H9 (cell line): ENCODE measurements at regions not wholly inside any gene's neighbourhood (a gene's known extent, or its start where the extent isn't known, plus 50 kb on each side); places are given as distances from the start of the nearest gene placed in this dataset.

Experiments used
- DNase-seq: peaks from one replicate; pipeline ENCODE4 v3.0.0-alpha.2; 2017
- H2AFZ ChIP-seq: one replicate; pipeline ENCODE4 v1.6.1; 2013; ENCODE audit warnings: mild to moderate bottlenecking, low read length, control low read depth, moderate library complexity
- H2AK5ac ChIP-seq: 2 replicates; pipeline ENCODE4 v1.6.1; 2013; ENCODE audit warnings: low read length, control low read depth, mixed read lengths; ENCODE audit not compliant: insufficient read length
- H2BK120ac ChIP-seq: one replicate; pipeline ENCODE4 v1.6.1; 2013; ENCODE audit warnings: low read depth, mild to moderate bottlenecking, low read length, control low read depth, inconsistent platforms; ENCODE audit not compliant: poor library complexity, severe bottlenecking
- H2BK12ac ChIP-seq: 2 replicates; pipeline ENCODE4 v1.6.1; 2013; ENCODE audit warnings: low read length, control low read depth, mixed read lengths, low read depth; ENCODE audit not compliant: insufficient read length
- H2BK15ac ChIP-seq: 2 replicates; pipeline ENCODE4 v1.6.1; 2013; ENCODE audit warnings: low read depth, low read length, control low read depth
- H2BK20ac ChIP-seq: one replicate; pipeline ENCODE4 v1.6.1; 2013; ENCODE audit warnings: low read depth, mild to moderate bottlenecking, low read length, control low read depth, inconsistent platforms; ENCODE audit not compliant: poor library complexity, severe bottlenecking
- H2BK5ac ChIP-seq: 2 replicates; pipeline ENCODE4 v1.6.1; 2013; ENCODE audit warnings: low read length, control low read depth, mixed read lengths; ENCODE audit not compliant: insufficient read length
- H3K14ac ChIP-seq: 2 replicates; pipeline ENCODE4 v1.6.1; 2013; ENCODE audit warnings: low read length, control low read depth; ENCODE audit not compliant: insufficient read depth
- H3K18ac ChIP-seq: 2 replicates; pipeline ENCODE4 v1.6.1; 2013; ENCODE audit warnings: low read depth, mild to moderate bottlenecking, mixed read lengths, low read length, control low read depth; ENCODE audit not compliant: insufficient read length
- H3K23ac ChIP-seq: 2 replicates; pipeline ENCODE4 v1.6.1; 2013; ENCODE audit warnings: low read length, control low read depth, mixed read lengths, low read depth; ENCODE audit not compliant: insufficient read length
- H3K23me2 ChIP-seq: 2 replicates; pipeline ENCODE4 v1.6.1; 2013; ENCODE audit warnings: low read depth, mild to moderate bottlenecking, mixed read lengths, low read length, control low read depth; ENCODE audit not compliant: insufficient read length, poor library complexity, severe bottlenecking
- H3K27ac ChIP-seq: 2 replicates; pipeline ENCODE4 v1.5.1; 2013; ENCODE audit warnings: low read length, control low read depth, mixed read lengths, low read depth; ENCODE audit not compliant: insufficient read length
- H3K27me3 ChIP-seq: 2 replicates; pipeline ENCODE4 v1.6.1; 2013; ENCODE audit warnings: low read length, control low read depth, inconsistent platforms; ENCODE audit not compliant: insufficient read depth
- H3K4ac ChIP-seq: 2 replicates; pipeline ENCODE4 v1.6.1; 2013; ENCODE audit warnings: low read depth, mild to moderate bottlenecking, control low read depth, inconsistent platforms, low read length, moderate library complexity
- H3K4me1 ChIP-seq: 2 replicates; pipeline ENCODE4 v1.6.1; 2013; ENCODE audit warnings: low read length, control low read depth, inconsistent platforms; ENCODE audit not compliant: insufficient read depth
- H3K4me2 ChIP-seq: 2 replicates; pipeline ENCODE4 v1.6.1; 2013; ENCODE audit warnings: low read length, control low read depth, mixed read lengths; ENCODE audit not compliant: insufficient read length, insufficient read depth
- H3K56ac ChIP-seq: 2 replicates; pipeline ENCODE4 v1.6.1; 2013; ENCODE audit warnings: low read depth, mild to moderate bottlenecking, mixed read lengths, low read length, control low read depth; ENCODE audit not compliant: insufficient read length
- H3K79me1 ChIP-seq: 2 replicates; pipeline ENCODE4 v1.6.1; 2013; ENCODE audit warnings: low read depth, mild to moderate bottlenecking, moderate library complexity, low read length, control low read depth, inconsistent platforms; ENCODE audit not compliant: insufficient read depth, poor library complexity, severe bottlenecking
- H3K79me2 ChIP-seq: 2 replicates; pipeline ENCODE4 v1.6.1; 2013; ENCODE audit warnings: low read length, control low read depth, inconsistent platforms; ENCODE audit not compliant: insufficient read depth
- H3K9ac ChIP-seq: 2 replicates; pipeline ENCODE4 v1.6.1; 2013; ENCODE audit warnings: low read length, control low read depth, mixed read lengths; ENCODE audit not compliant: insufficient read length; ENCODE audit errors: extremely low read depth
- H3K9me3 ChIP-seq: one replicate; pipeline ENCODE4 v1.6.1; 2013; ENCODE audit warnings: low read depth, low read length, inconsistent platforms; ENCODE audit not compliant: control insufficient read depth
- H3T11ph ChIP-seq: one replicate; pipeline ENCODE4 v1.6.1; 2013; ENCODE audit warnings: mild to moderate bottlenecking, low read length, control low read depth, inconsistent platforms
- H4K20me1 ChIP-seq: one replicate; pipeline ENCODE4 v1.6.1; 2013; ENCODE audit not compliant: control insufficient read depth, insufficient read length, insufficient read depth
- H4K5ac ChIP-seq: 2 replicates; pipeline ENCODE4 v1.6.1; 2013; ENCODE audit warnings: low read depth, mild to moderate bottlenecking, mixed read lengths, low read length, control low read depth; ENCODE audit not compliant: insufficient read length
- H4K8ac ChIP-seq: replicated peaks from 2 replicates; pipeline ENCODE4 v1.6.1; 2013; ENCODE audit warnings: low read length, control low read depth, mixed read lengths, low read depth; ENCODE audit not compliant: insufficient read length
- H4K91ac ChIP-seq: 2 replicates; pipeline ENCODE4 v1.6.1; 2013; ENCODE audit warnings: low read depth, mild to moderate bottlenecking, moderate library complexity, mixed read lengths, low read length, control low read depth; ENCODE audit not compliant: insufficient read length
- H3K27ac Mint-ChIP-seq, 3 experiments: 2 replicates in 2 of 3; 3 replicates in 1 of 3; pipeline ENCODE4 v1.8.0; 2020 to 2021; ENCODE audit warnings: mixed read lengths in 3 of 3, mild to moderate bottlenecking in 1 of 3, moderate library complexity in 1 of 3
- H3K27me3 Mint-ChIP-seq: 2 replicates; pipeline ENCODE4 v1.8.0; 2021; ENCODE audit warnings: low read depth, mild to moderate bottlenecking, moderate library complexity, mixed read lengths
- H3K36me3 Mint-ChIP-seq, 3 experiments: 2 replicates in 2 of 3; 3 replicates in 1 of 3; pipeline ENCODE4 v1.8.0; 2020 to 2021; ENCODE audit warnings: low read depth in 3 of 3, mixed read lengths in 3 of 3; ENCODE audit not compliant: insufficient read depth in 1 of 3
- H3K4me1 Mint-ChIP-seq, 2 experiments: 2 replicates each; pipeline ENCODE4 v1.8.0; 2020; ENCODE audit warnings: mixed read lengths in 2 of 2
- H3K4me3 Mint-ChIP-seq, 2 experiments: 2 replicates in 1 of 2; 3 replicates in 1 of 2; pipeline ENCODE4 v1.8.0; 2020 to 2021; ENCODE audit warnings: mild to moderate bottlenecking in 2 of 2, mixed read lengths in 2 of 2, moderate library complexity in 1 of 2
- H3K9me3 Mint-ChIP-seq, 2 experiments: 2 replicates in 1 of 2; 3 replicates in 1 of 2; pipeline ENCODE4 v1.8.0; 2020; ENCODE audit warnings: mild to moderate bottlenecking in 2 of 2, mixed read lengths in 2 of 2, moderate library complexity in 1 of 2
- WGBS: extraction: QIAGEN DNeasy Blood & Tissue Kit; methylation state at CpG from one replicate; pipeline ENCODE4 v1.1.7; 2013; ENCODE audit warnings: missing lambda C conversion rate, low lambda C conversion rate, mixed read lengths; ENCODE audit not compliant: insufficient read length; ENCODE audit errors: extremely low coverage; 5-methylcytosine and 5-hydroxymethylcytosine counted together
- TF ChIP-seq, protein P1 (sequence below): fragments of 200-600 bp; sonication (generic); conservative IDR thresholded peaks from 3 replicates; pipeline ENCODE4 v1.8.0; 2021; ENCODE audit warnings: antibody characterized with exemption, mild to moderate bottlenecking

DNA sequence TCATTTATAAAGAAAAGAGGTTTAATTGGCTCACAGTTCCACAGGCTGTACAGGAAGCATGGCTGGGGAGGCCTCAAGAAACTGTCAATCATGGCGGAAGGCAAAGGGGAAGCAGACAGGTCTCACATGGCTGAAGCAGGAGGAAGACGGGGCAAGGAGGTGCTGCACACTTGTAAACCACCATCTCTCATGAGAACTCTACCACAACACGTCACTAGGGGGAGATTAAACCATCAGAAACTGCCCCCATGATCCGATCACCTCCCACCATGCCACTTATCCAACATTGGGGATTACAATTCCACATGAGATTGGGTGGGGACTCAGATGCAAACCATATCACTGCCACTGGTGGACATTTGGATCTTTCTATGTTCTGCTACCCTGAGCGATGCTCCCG, 351.4 kb downstream of the NPHP4 start:
- H4K20me1 ChIP-seq: no peaks in the 10 kb centered on the region
- H3K79me1 ChIP-seq: no peaks in the 10 kb centered on the region
- Mint-ChIP-seq H3K4me3 (no peak overlapping the region), H3K27me3 (peaks cover 4% of the 10 kb centered on the region; the same call in 1 of the 2 replicates), H3K9me3 (peaks cover 9% of the 10 kb centered on the region in 2 experiments; a peak in 4 of 5 replicates), H3K27ac (no peak overlapping the region), H3K36me3 (peaks cover 0 to 5% (median 3%) of the 10 kb centered on the region in 3 experiments; a peak in 3 of 7 replicates), H3K4me1 (peaks cover 3 to 7% of the 10 kb centered on the region in 2 experiments)
- no peak overlapping the region for H2AFZ ChIP-seq
- no peak overlapping the region for H3K18ac ChIP-seq
- no peak overlapping the region for H2BK20ac ChIP-seq
- H3K4me2 ChIP-seq: no peak overlapping the region
- H3K4me1 ChIP-seq: no peaks in the 10 kb centered on the region
- H4K5ac ChIP-seq: no peak overlapping the region
- H3K23ac ChIP-seq: no peak overlapping the region
- peak; percentile 43 for DNase-seq
- H2BK12ac ChIP-seq: no peak overlapping the region
- H3K27me3 ChIP-seq: no peaks in the 10 kb centered on the region
- H3K79me2 ChIP-seq: no peaks in the 10 kb centered on the region
- H3K4ac ChIP-seq: no peak overlapping the region
- H4K91ac ChIP-seq: no peak overlapping the region
- no peak overlapping the region for H3T11ph ChIP-seq
- TF ChIP-seq, protein P1, sequence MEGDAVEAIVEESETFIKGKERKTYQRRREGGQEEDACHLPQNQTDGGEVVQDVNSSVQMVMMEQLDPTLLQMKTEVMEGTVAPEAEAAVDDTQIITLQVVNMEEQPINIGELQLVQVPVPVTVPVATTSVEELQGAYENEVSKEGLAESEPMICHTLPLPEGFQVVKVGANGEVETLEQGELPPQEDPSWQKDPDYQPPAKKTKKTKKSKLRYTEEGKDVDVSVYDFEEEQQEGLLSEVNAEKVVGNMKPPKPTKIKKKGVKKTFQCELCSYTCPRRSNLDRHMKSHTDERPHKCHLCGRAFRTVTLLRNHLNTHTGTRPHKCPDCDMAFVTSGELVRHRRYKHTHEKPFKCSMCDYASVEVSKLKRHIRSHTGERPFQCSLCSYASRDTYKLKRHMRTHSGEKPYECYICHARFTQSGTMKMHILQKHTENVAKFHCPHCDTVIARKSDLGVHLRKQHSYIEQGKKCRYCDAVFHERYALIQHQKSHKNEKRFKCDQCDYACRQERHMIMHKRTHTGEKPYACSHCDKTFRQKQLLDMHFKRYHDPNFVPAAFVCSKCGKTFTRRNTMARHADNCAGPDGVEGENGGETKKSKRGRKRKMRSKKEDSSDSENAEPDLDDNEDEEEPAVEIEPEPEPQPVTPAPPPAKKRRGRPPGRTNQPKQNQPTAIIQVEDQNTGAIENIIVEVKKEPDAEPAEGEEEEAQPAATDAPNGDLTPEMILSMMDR: peak; percentile 63
- H4K8ac ChIP-seq: no peak overlapping the region
- no peak overlapping the region for H2BK15ac ChIP-seq
- H3K14ac ChIP-seq: no peak overlapping the region
- H3K9ac ChIP-seq: no peak overlapping the region
- no peak overlapping the region for H3K27ac ChIP-seq
- no peaks in the 10 kb centered on the region for H3K23me2 ChIP-seq
- H3K56ac ChIP-seq: no peak overlapping the region
- no CpG with 5 or more reads among the region's 6 CpGs for WGBS
- no peak overlapping the region for H2BK120ac ChIP-seq
- H2BK5ac ChIP-seq: no peak overlapping the region
- no peaks in the 10 kb centered on the region for H3K9me3 ChIP-seq
- H2AK5ac ChIP-seq: no peak overlapping the region
